Tibial nerve (tissue), 4 donors: ENCODE measurements at regions not wholly inside any gene's neighbourhood (a gene's known extent, or its start where the extent isn't known, plus 50 kb on each side); places are given as distances from the start of the nearest gene placed in this dataset.

Experiments
- DNase-seq, 2 donors: peaks; one replicate each; pipeline ENCODE4 v3.0.0-alpha.2; 2019; ENCODE audit warnings: low spot score in 2 of 2
- H3K27ac ChIP-seq, 4 donors: fragments of 200-600 bp; sonication (generic) in 3 of 4; one replicate each; pipeline ENCODE4 v1.5.1; 2017 to 2019; ENCODE audit warnings: mild to moderate bottlenecking in 1 of 4
- H3K27me3 ChIP-seq, 2 donors: fragments of 200-600 bp; sonication (generic) in 1 of 2; one replicate each; pipeline versions ENCODE4 v1.5.1 to v1.6.0; 2017 to 2019
- H3K36me3 ChIP-seq, 3 donors: fragments of 200-600 bp; sonication (generic); one replicate each; pipeline ENCODE4 v1.5.1; 2018 to 2019
- H3K4me1 ChIP-seq, 4 donors: fragments of 200-600 bp; sonication (generic) in 3 of 4; one replicate each; pipeline ENCODE4 v1.5.1; 2017 to 2019
- H3K4me3 ChIP-seq, 4 donors: fragments of 200-600 bp; sonication (generic) in 3 of 4; one replicate each; pipeline ENCODE4 v1.5.1; 2017 to 2019; ENCODE audit warnings: mild to moderate bottlenecking in 1 of 4, moderate library complexity in 1 of 4
- H3K9me3 ChIP-seq, 4 donors: fragments of 200-600 bp; sonication (generic) in 3 of 4; one replicate each; pipeline ENCODE4 v1.5.1; 2017 to 2019
- EP300 ChIP-seq, 2 donors: sonication (generic); formaldehyde crosslinking; IDR thresholded peaks; one replicate each; pipeline ENCODE4 v1.6.1; 2017; ENCODE audit warnings: antibody characterized with exemption in 2 of 2, mild to moderate bottlenecking in 1 of 2
- POLR2A ChIP-seq, 2 donors: fragments of 450-650 bp; IDR thresholded peaks; one replicate each; pipeline ENCODE4 v1.6.1; 2017; ENCODE audit warnings: antibody characterized with exemption in 2 of 2, mild to moderate bottlenecking in 2 of 2, moderate library complexity in 2 of 2
- WGBS, 2 donors: methylation state at CpG; one replicate each; pipeline ENCODE4 v1.1.5; 2018; 5-methylcytosine and 5-hydroxymethylcytosine counted together
- TF ChIP-seq, protein P1 (sequence below), 5 experiments: fragments of 200-600 bp in 3 of 5; fragments of 450-650 bp in 2 of 5; sonication (generic) in 3 of 5; IDR thresholded peaks; one replicate each; pipeline ENCODE4 v1.5.1; 2016 to 2019; ENCODE audit warnings: antibody characterized with exemption in 5 of 5, mild to moderate bottlenecking in 3 of 5, moderate library complexity in 2 of 5

GRCh38 chr5:33059081-33059480 lies 348.0 kb downstream of the NPR3 start:
- no peaks in the 10 kb centered on the region for H3K4me1 ChIP-seq
- H3K9me3 ChIP-seq = peaks cover 0 to 9% (median 2%) of the 10 kb centered on the region in 4 donors
- no peak overlapping the region for H3K27ac ChIP-seq
- H3K4me3 ChIP-seq = no peak overlapping the region
- no peak for DNase-seq
- WGBS, 2 donors = 91 to 97% methylated on average over 3 of the region's 3 CpGs
- H3K36me3 ChIP-seq = no peaks in the 10 kb centered on the region
- no peaks in the 10 kb centered on the region for H3K27me3 ChIP-seq
- TF ChIP-seq, protein P1, sequence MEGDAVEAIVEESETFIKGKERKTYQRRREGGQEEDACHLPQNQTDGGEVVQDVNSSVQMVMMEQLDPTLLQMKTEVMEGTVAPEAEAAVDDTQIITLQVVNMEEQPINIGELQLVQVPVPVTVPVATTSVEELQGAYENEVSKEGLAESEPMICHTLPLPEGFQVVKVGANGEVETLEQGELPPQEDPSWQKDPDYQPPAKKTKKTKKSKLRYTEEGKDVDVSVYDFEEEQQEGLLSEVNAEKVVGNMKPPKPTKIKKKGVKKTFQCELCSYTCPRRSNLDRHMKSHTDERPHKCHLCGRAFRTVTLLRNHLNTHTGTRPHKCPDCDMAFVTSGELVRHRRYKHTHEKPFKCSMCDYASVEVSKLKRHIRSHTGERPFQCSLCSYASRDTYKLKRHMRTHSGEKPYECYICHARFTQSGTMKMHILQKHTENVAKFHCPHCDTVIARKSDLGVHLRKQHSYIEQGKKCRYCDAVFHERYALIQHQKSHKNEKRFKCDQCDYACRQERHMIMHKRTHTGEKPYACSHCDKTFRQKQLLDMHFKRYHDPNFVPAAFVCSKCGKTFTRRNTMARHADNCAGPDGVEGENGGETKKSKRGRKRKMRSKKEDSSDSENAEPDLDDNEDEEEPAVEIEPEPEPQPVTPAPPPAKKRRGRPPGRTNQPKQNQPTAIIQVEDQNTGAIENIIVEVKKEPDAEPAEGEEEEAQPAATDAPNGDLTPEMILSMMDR (IDR thresholded peaks at IDR 0.05) = no peak
- TF ChIP-seq EP300 (IDR thresholded peaks at IDR 0.05) (no peak), POLR2A (IDR thresholded peaks at IDR 0.05) (no peak)

- H3K36me3 ChIP-seq = no peaks in the 10 kb centered on the region
- WGBS, 2 donors = 37 to 47% methylated on average over 3 of the region's 3 CpGs
- TF ChIP-seq EP300 (IDR thresholded peaks at IDR 0.05) = no peak
- TF ChIP-seq POLR2A (IDR thresholded peaks at IDR 0.05) = no peak
- TF ChIP-seq, protein P1 (IDR thresholded peaks at IDR 0.05) = no peak
- H3K4me1 ChIP-seq = no peaks in the 10 kb centered on the region
- no peak overlapping the region for H3K4me3 ChIP-seq
- no peaks in the 10 kb centered on the region for H3K9me3 ChIP-seq
- H3K27ac ChIP-seq = no peak overlapping the region
- no peak for DNase-seq
- H3K27me3 ChIP-seq = no peaks in the 10 kb centered on the region
These were observed 354.0 kb downstream of the NPR3 start for GRCh38 chr5:33065131-33065530.

DNA sequence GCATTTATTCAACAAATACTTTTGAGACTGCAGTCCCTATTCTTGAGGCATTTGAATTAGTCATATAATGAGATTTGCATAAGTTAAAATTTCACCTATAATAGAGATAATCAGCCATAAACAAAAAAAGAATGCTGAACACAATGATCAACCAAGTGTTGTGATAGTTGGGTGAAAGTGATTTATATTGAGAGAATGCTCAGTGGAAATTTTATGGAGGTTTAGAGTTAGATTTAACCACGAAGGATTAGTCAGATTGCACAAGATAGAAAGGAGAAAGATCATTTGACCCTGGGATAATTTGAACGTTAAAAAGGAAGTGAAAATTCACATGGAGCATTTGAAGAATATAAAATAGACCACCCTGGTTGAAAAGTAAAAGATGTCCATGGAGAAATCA lies 356.2 kb downstream of the NPR3 start:
- no peak overlapping the region for H3K27ac ChIP-seq
- no peak for DNase-seq
- H3K36me3 ChIP-seq = no peaks in the 10 kb centered on the region
- H3K27me3 ChIP-seq = no peaks in the 10 kb centered on the region
- H3K4me3 ChIP-seq = no peak overlapping the region
- TF ChIP-seq EP300 (IDR thresholded peaks at IDR 0.05) = no peak
- TF ChIP-seq, protein P1 (IDR thresholded peaks at IDR 0.05) = no peak
- TF ChIP-seq POLR2A (IDR thresholded peaks at IDR 0.05) = no peak
- H3K9me3 ChIP-seq = no peaks in the 10 kb centered on the region
- no peaks in the 10 kb centered on the region for H3K4me1 ChIP-seq
- 27 to 34% methylated on average over 2 of the region's 2 CpGs for WGBS, 2 donors

DNA sequence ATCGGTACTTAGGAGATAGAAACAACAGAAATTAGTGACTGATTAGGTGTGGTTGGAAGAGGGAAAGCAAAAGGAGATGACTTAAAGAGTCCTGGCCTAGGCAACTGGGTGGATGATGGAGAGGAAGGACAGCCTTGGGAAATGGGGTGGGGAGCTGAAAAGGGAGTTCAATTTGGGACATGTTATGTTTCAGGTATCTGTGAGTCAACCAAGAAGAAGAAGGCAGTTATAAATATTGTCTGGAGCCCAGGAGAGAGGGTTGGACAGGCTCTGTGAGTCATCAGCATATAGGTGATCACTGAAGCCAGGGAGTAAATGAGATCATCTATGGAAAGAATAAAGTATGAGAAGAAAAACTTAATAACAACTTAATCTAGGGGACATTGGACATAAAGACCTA lies 357.7 kb downstream of the NPR3 start:
- Histone ChIP-seq H3K27ac (no peak overlapping the region), H3K4me3 (no peak overlapping the region), H3K9me3 (no peaks in the 10 kb centered on the region), H3K36me3 (no peaks in the 10 kb centered on the region), H3K4me1 (no peaks in the 10 kb centered on the region), H3K27me3 (no peaks in the 10 kb centered on the region)
- DNase-seq = no peak
- TF ChIP-seq POLR2A (IDR thresholded peaks at IDR 0.05) = no peak
- TF ChIP-seq EP300 (IDR thresholded peaks at IDR 0.05) = no peak
- TF ChIP-seq, protein P1 (IDR thresholded peaks at IDR 0.05) = no peak
- WGBS, 2 donors = 59 to 78% methylated on average over 1 of the region's 1 CpG

GRCh38 chr5:33072296-33072695 lies 361.2 kb downstream of the NPR3 start:
- no peak for TF ChIP-seq EP300 (IDR thresholded peaks at IDR 0.05)
- TF ChIP-seq POLR2A (IDR thresholded peaks at IDR 0.05) = no peak
- TF ChIP-seq, protein P1 (IDR thresholded peaks at IDR 0.05) = no peak
- Histone ChIP-seq H3K27ac (no peak overlapping the region), H3K36me3 (no peaks in the 10 kb centered on the region), H3K4me1 (no peaks in the 10 kb centered on the region), H3K4me3 (no peak overlapping the region), H3K9me3 (no peaks in the 10 kb centered on the region), H3K27me3 (no peaks in the 10 kb centered on the region)
- WGBS, 2 donors = 81 to 86% methylated on average over 4 of the region's 4 CpGs
- no peak for DNase-seq
